ENCODE measurements at regions not wholly inside any gene's neighbourhood (a gene's known extent, or its start where the extent isn't known, plus 50 kb on each side); places are given as distances from the start of the nearest gene placed in this dataset.

GRCh38 chr12:19659501-19659900 is 220.2 kb downstream of the AEBP2 start:
- Histone ChIP-seq H3K36me3 (ENCODE audit: control insufficient read depth in 4 of 4, insufficient read depth in 3 of 4, low read depth in 1 of 4, low read length in 3 of 4) (no peaks in the 10 kb centered on the region), H3K27ac (ENCODE audit: low read depth in 1 of 2, low read length in 2 of 2) (no peak overlapping the region), H3K9me3 (ENCODE audit: control insufficient read depth in 4 of 4, low read length in 3 of 4) (no peaks in the 10 kb centered on the region), H3K27me3 (ENCODE audit: control insufficient read depth in 4 of 4, insufficient read depth in 4 of 4, low read length in 3 of 4) (no peaks in the 10 kb centered on the region), H3K4me1 (ENCODE audit: control insufficient read depth in 4 of 4, insufficient read depth in 4 of 4, low read length in 3 of 4) (no peaks in the 10 kb centered on the region), H3K9ac (ENCODE audit: low read depth in 1 of 2, low read length in 2 of 2) (no peak overlapping the region), H3K4me3 (ENCODE audit: low read depth in 1 of 3, low read length in 3 of 3) (no peak overlapping the region)
- WGBS: 90% methylated on average over 2 of the region's 2 CpGs
- no peak for TF ChIP-seq GABPA (IDR thresholded peaks at IDR 0.05 in 1 of 2, conservative IDR thresholded peaks at IDR 0.05 in 1 of 2)
- no peak for TF ChIP-seq EGR1 (IDR thresholded peaks at IDR 0.05; ENCODE audit: low read depth in 2 of 2)
- no peak for TF ChIP-seq JUND (IDR thresholded peaks at IDR 0.05)
- TF ChIP-seq MAX (IDR thresholded peaks at IDR 0.05): no peak
- TF ChIP-seq HNF4G (IDR thresholded peaks at IDR 0.05): no peak
- no peak for TF ChIP-seq ZBTB33 (IDR thresholded peaks at IDR 0.05)
- no peak for TF ChIP-seq CTCF (IDR thresholded peaks at IDR 0.05; ENCODE audit: low read depth, low read length, missing input control)
- TF ChIP-seq RAD21 (IDR thresholded peaks at IDR 0.05): no peak
- no peak for TF ChIP-seq FOXA1 (IDR thresholded peaks at IDR 0.05)
- TF ChIP-seq RXRA (IDR thresholded peaks at IDR 0.05): no peak
- TF ChIP-seq SP1 (IDR thresholded peaks at IDR 0.05): no peak
- TF ChIP-seq ATF3 (IDR thresholded peaks at IDR 0.05): no peak
- DNase-seq (ENCODE audit: low spot score): no peak

- no peak overlapping the region for H3K9ac ChIP-seq (ENCODE audit: low read depth in 1 of 2, low read length in 2 of 2)
- WGBS: 79% methylated on average over 1 of the region's 1 CpG
- no peak overlapping the region for H3K4me3 ChIP-seq (ENCODE audit: low read depth in 1 of 3, low read length in 3 of 3)
- DNase-seq (ENCODE audit: low spot score): no peak
- no peaks in the 10 kb centered on the region for H3K27me3 ChIP-seq (ENCODE audit: control insufficient read depth in 4 of 4, insufficient read depth in 4 of 4, low read length in 3 of 4)
- H3K4me1 ChIP-seq (ENCODE audit: control insufficient read depth in 4 of 4, insufficient read depth in 4 of 4, low read length in 3 of 4): no peaks in the 10 kb centered on the region
- no peaks in the 10 kb centered on the region for H3K36me3 ChIP-seq (ENCODE audit: control insufficient read depth in 4 of 4, insufficient read depth in 3 of 4, low read depth in 1 of 4, low read length in 3 of 4)
- no peak overlapping the region for H3K27ac ChIP-seq (ENCODE audit: low read depth in 1 of 2, low read length in 2 of 2)
- H3K9me3 ChIP-seq (ENCODE audit: control insufficient read depth in 4 of 4, low read length in 3 of 4): no peaks in the 10 kb centered on the region
- no peak for TF ChIP-seq RXRA (IDR thresholded peaks at IDR 0.05)
- TF ChIP-seq JUND (IDR thresholded peaks at IDR 0.05): no peak
- no peak for TF ChIP-seq TAF1 (conservative IDR thresholded peaks at IDR 0.05)
- no peak for TF ChIP-seq SP1 (IDR thresholded peaks at IDR 0.05)
- TF ChIP-seq ZBTB33 (IDR thresholded peaks at IDR 0.05): no peak
- TF ChIP-seq GABPA (IDR thresholded peaks at IDR 0.05 in 1 of 2, conservative IDR thresholded peaks at IDR 0.05 in 1 of 2): no peak
- TF ChIP-seq RAD21 (IDR thresholded peaks at IDR 0.05): no peak
- no peak for TF ChIP-seq MAX (IDR thresholded peaks at IDR 0.05)
- no peak for TF ChIP-seq FOXA2 (IDR thresholded peaks at IDR 0.05)
- no peak for TF ChIP-seq HNF4A (conservative IDR thresholded peaks at IDR 0.05)
- no peak for TF ChIP-seq CTCF (IDR thresholded peaks at IDR 0.05; ENCODE audit: low read depth, low read length, missing input control)
- no peak for TF ChIP-seq REST (IDR thresholded peaks at IDR 0.05)
- no peak for TF ChIP-seq EGR1 (IDR thresholded peaks at IDR 0.05; ENCODE audit: low read depth in 2 of 2)
- no peak for TF ChIP-seq ATF3 (IDR thresholded peaks at IDR 0.05)
- no peak for TF ChIP-seq YY1 (IDR thresholded peaks at IDR 0.05)
These were observed 226.0 kb downstream of the AEBP2 start for GRCh38 chr12:19665121-19665900.
